Fibroblast of the aortic adventitia (primary cell): ENCODE measurements at regions not wholly inside any gene's neighbourhood (a gene's known extent, or its start where the extent isn't known, plus 50 kb on each side); places are given as distances from the start of the nearest gene placed in this dataset.

ENCODE experiments used
- DNase-seq: peaks from one replicate; pipeline ENCODE4 v3.0.0-alpha.2; 2010; ENCODE audit warnings: low read depth
- H3K4me3 ChIP-seq: 2 replicates; pipeline ENCODE4 v1.5.1; 2011; ENCODE audit warnings: low read depth, mild to moderate bottlenecking, control low read depth, low read length, moderate library complexity
- TF ChIP-seq, protein P1 (sequence below): IDR thresholded peaks from 2 replicates; pipeline ENCODE4 v1.5.1; 2011; ENCODE audit warnings: mild to moderate bottlenecking, low read length, control low read depth, inconsistent platforms; ENCODE audit not compliant: insufficient read depth

DNA sequence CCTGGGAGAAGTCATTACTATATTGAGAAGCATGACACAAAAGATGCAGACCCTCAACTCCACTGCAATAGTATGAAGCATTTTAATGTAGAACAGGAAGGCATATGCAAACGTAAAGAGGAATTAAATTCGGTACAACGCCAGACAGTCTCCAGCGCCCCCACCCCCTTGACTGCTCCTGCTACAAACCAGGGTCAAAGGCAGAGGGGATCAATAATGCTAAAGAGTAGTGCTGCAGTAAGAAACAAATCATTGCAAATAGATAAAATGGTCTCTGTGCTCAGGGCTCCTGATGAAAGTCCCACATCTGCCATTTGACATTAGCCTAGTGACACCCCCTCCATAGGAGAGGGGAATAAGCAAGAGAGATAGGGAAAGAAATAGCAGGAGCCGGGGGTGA is 164.9 kb upstream of the BLID start:
- DNase-seq = no peak
- H3K4me3 ChIP-seq = no peak overlapping the region
- TF ChIP-seq, protein P1, sequence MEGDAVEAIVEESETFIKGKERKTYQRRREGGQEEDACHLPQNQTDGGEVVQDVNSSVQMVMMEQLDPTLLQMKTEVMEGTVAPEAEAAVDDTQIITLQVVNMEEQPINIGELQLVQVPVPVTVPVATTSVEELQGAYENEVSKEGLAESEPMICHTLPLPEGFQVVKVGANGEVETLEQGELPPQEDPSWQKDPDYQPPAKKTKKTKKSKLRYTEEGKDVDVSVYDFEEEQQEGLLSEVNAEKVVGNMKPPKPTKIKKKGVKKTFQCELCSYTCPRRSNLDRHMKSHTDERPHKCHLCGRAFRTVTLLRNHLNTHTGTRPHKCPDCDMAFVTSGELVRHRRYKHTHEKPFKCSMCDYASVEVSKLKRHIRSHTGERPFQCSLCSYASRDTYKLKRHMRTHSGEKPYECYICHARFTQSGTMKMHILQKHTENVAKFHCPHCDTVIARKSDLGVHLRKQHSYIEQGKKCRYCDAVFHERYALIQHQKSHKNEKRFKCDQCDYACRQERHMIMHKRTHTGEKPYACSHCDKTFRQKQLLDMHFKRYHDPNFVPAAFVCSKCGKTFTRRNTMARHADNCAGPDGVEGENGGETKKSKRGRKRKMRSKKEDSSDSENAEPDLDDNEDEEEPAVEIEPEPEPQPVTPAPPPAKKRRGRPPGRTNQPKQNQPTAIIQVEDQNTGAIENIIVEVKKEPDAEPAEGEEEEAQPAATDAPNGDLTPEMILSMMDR = no peak

- H3K4me3 ChIP-seq = no peak overlapping the region
- DNase-seq = no peak
- TF ChIP-seq, protein P1 = no peak
These were observed 163.2 kb upstream of the BLID start for GRCh38 chr11:122279194-122279593.

GRCh38 chr11:122277493-122277892 is 161.5 kb upstream of the BLID start:
- TF ChIP-seq, protein P1 = no peak
- no peak overlapping the region for H3K4me3 ChIP-seq
- no peak for DNase-seq

GRCh38 chr11:122276221-122276620 is 160.2 kb upstream of the BLID start:
- no peak overlapping the region for H3K4me3 ChIP-seq
- DNase-seq = peak; percentile 44
- TF ChIP-seq, protein P1 = no peak

GRCh38 chr11:122275508-122275907 is 159.5 kb upstream of the BLID start:
- TF ChIP-seq, protein P1 = no peak
- H3K4me3 ChIP-seq = no peak overlapping the region
- peak; percentile 58 for DNase-seq

DNA sequence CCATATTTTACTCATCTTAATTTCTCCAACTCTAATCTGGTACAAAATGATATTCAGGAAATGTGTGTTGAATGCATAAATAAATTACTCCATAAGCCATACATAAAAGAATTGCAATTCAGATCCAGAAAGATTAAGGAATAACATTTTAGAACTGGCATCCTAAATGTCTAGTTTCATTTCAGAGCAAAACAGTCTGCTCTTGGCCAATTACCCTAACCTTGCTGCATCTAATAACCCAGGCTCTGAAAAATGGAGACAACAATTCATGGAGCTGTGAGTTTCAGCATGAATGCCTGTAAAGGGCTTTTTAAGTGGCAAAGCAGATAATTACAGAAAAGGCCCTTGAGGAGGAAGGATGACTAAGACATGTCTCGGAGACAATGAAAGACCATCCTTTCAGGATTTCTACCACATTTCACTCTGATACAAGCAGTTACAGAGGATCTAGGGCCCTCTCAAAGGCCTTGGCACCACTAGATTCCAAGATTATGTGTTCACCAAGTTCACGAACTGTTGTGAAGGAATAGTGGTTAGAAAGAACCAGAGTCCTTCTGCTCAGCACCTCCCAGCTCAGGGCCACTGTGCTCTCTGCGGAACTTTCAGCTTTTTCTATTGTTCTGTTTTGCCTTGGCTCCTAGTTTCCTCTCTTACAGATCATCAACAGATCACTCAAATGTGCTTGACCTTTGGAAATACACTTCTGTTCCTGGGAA is 157.6 kb upstream of the BLID start:
- no peak overlapping the region for H3K4me3 ChIP-seq
- no peak for DNase-seq
- TF ChIP-seq, protein P1 = no peak

GRCh38 chr11:122271745-122272144 is 155.7 kb upstream of the BLID start:
- TF ChIP-seq, protein P1 = no peak
- H3K4me3 ChIP-seq = no peak overlapping the region
- DNase-seq = no peak
